HG03139 (cell line): ENCODE measurements at regions not wholly inside any gene's neighbourhood (a gene's known extent, or its start where the extent isn't known, plus 50 kb on each side); places are given as distances from the start of the nearest gene placed in this dataset.

ENCODE experiments used
- ATAC-seq: cut with Tn5 transposase; IDR thresholded peaks from one replicate; pipeline ENCODE4 v1.9.1; 2021; ENCODE audit not compliant: unreplicated experiment

DNA sequence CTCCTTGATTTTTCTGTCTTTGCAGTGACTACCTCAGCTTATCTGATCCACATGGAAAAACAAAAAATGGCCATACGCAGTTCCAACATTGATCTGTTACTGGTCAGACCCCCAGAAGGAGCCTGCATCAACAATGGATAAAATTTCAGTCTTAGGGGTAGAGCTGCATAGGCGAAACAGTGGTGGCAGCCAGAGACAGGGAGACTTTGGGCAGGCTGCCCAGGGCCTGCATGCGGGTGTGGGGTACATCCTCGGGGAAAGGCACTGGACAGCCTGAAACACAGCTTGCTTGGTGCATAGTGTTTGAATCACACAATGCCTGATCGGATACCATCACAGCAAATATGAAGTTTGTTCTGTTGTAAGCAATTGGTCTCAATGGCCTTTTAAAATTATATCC is 847.8 kb downstream of the QKI start:
- ATAC-seq, result no peak

DNA sequence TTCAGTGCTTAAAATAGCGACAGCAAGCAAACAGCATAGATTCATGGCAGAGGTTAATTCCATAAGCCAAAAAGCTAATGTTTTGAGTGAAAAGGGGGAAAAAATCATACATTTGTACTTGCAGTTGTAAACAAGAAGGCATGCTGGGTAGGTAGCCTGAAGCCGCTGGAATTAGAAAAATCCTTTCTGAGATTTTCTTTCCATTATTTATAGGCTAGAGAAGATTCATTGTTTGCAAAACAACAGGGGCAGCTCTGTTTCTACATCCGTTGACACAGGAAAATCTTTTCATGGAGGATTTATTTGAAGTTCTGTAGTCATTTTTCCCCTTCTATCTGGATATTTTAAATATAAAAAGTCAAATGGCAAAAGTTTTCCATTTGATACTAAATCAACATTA is 843.9 kb downstream of the QKI start:
- no peak for ATAC-seq

DNA sequence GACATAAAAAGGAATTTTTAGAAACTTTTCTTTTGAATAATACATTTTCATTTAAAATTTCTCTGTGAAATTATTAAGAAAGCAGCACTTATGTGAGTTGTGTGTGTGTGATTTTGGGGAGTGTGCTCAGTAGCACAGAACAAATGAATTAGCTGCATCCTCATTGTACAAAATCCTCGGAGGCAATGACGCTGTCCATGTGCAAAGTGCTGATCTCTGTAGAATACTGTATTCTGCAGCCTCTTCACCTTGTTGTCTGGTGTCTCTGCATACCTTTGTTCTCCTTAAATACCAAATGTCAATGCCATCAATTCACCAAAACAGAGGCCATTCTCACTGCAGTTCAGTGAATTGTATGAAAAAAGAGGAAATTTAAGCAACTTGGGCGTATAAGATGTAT is 838.4 kb downstream of the QKI start:
- ATAC-seq, result no peak

DNA sequence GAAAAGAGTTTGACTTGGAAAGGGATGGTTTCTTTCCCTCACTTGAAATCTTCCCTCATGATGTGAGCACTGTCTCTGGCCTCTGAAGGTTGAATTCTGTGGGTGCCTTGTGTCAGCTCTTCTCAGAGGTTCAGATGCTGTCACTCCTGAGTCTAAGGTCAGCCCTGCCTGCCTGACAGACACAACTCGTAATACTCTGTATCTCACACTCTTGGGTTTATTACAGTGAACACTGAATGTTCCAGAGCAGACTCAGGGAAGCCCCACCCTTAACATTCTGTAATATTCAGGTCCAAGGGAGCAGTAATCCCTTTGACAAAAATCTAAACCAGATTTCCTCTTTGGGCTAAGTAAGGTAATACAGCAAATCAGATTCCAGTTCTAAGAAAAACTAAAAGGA is 837.8 kb downstream of the QKI start:
- ATAC-seq, result no peak

DNA sequence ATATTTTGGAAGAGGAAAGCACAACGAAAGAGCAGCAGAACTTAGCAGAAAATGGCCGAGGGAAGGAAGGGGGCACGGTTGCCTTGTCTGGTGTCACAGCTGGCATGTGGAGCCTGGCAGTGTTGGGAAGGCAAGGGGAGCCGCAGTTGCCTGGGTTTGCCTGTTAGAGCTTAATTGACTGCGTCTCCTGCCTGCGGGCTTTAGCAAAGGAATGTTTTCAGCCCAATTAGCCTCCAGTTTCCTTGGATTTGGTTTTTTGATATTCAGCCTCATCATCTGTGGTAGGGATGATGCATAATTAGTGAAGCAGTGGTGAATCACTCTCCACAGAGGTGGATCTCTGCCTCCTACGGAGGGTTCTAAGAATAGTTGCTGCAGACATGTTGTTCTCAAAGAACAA is 832.6 kb downstream of the QKI start:
- ATAC-seq, result no peak

DNA sequence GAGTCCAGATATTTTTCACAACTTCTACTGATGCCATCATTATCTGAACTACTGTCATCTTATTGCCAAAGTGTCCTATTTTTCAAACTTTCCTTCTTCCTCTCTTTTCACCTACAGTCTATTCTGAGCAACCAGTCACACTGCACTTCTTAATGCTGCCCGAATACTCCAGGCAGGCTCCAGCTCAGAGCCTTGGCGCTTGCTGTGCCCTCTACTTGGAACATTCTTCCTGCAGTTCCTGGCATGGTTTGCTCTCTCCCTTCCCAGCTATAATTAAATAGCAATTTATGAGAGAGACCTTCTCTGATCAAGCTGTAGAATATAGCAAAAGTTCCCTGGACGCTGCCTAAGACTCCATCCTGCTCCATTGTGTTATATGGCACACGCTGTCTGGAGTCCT is 831.6 kb downstream of the QKI start:
- ATAC-seq, result no peak

DNA sequence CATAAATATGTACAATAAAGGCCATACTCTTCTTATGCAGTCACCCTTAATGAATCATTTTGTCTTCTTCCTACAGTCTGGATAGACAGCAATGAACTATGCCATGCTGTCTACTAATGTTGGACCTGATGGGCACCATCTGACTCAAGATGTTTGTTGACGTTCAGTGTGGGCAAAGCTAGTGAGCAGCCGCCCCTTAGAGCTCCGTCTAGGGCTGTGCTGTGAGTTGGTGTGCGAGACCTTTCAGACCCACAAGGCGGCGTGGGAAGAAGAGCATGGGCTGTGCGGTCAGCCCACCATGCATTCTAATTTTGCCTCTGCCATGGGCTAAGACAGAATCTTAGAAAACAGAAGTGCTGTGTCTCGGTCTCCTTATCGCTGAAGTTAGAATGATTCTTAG is 829.4 kb downstream of the QKI start:
- ATAC-seq, result no peak

DNA sequence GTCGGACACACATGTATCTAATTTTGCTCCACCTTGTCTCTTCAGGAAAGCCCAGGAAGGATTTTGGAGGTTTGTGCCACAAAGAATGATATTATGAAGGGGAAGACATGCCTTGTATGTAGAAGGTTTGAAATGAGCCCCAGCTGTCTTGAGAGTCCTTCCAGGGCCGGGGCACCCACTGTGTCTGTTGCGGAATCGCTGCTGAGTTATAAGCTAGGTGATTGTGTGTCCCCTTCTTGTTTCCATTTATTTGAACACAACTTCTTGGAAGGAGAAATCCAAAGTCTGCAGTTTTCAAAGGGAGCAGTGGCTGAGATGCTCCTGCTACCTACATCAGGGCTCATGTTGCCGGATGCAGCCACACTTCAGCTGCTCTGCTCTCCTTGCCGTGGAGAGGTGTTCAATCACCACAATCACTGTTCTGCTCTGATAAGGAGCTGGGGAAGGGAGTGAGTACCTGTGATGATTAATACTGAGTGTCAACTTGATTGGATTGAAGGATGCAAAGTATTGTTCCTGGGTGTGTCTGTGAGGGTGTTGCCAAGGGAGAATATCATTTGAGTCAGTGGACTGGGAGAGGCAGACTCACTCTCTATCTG is 828.6 kb downstream of the QKI start:
- ATAC-seq, result no peak

DNA sequence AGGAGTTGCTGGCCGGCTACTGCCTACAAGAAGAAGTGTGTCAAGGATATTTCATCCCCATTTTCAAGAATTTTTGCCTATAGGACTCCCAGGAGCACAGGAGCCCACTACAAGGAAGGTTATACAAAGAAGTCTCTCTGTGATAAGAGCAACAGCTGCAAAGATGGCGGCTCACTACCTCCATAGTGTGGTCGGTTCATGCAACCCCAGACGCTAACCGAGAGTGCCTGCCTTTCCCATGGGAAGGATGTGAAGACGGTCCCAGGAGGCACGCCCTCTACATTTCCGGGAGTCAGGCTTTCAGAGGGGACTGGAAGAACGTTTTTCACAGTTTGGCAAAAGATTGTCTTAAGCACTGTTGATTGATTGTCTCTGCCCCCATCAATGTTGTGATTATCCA is 816.3 kb downstream of the QKI start:
- ATAC-seq, result no peak

DNA sequence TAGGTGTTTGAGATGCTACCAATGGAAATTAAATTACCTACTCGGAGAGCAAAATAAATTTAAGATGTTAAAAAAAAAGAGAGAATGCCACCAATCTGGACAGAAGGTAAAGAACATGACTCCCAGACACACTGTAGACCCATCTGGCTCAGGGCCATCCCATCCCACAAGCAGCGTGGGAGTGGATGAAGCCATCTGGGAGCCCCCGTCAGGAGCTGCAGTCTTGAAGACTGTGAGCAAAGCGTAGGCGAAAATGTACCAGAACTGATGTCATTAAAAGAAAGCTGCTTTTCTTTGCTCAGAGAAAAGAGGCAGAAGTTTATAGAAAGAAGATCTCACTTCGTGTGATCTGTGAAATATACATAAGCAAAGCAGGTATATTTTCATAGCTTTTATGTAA is 815.7 kb downstream of the QKI start:
- no peak for ATAC-seq

DNA sequence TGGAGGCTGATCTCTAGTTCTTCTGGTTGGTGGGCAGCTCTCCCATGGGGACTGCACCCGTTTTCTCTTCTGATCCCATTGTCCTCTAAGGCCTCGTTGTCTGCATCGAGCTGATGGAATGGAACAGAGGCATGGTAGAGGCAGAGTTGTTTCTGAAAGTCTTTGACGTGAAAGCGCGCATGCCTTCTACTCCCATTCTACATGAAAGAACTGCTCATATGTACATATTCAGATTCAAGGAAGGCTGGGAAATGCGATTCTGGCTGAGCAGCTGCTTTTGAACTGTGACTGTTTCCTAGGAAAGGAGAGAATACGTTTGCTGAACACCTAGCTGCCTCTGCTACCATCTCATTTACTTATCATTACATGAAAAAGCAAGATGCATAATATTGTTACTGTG is 815.2 kb downstream of the QKI start:
- no peak for ATAC-seq

DNA sequence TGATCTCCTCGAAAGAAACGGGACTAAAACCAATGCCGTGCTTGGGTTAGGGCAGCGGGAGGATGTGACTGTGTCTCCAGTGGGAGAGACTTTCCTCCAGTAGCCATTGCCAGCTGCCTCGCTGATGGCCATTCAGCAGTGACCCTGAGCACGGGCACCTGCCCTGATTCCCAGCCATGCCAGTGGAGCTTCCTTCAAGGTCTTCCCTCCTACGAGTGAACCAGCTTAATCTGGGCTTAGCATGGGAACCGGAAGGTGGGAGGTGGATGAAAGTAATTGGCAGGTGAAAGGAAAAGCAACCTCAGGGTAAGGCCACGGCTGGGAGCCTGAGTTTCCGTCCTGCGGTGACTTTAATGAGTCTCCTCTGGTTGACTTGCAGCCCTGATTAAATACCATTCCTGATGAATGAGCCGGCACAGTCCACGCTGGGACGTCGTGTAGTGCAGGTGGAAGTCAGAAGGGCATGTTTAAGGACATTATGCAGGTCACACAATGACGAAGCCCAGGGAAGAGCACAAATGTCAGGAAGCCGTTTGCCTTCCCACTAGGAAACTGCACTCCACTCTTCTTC is 813.5 kb downstream of the QKI start:
- no peak for ATAC-seq

DNA sequence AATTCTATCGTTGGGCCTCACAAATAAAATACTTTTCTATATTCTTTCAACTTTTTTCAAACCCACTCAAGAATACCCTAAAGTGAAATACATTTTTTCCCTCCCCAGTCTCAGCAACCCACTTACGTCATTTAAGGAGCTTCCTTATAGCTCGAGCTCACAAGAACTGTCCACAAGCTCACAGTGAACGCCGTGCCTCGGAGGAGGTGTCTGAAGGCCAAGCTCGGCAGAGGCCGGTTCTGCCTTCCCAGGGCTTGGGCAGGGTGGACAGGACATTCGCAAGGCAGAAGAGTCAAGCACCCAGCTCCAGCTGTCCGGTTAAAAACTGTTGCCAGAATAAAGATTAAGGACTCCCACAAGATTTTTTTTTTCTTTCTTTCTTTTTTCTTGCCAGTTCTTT is 802.3 kb downstream of the QKI start:
- no peak for ATAC-seq

DNA sequence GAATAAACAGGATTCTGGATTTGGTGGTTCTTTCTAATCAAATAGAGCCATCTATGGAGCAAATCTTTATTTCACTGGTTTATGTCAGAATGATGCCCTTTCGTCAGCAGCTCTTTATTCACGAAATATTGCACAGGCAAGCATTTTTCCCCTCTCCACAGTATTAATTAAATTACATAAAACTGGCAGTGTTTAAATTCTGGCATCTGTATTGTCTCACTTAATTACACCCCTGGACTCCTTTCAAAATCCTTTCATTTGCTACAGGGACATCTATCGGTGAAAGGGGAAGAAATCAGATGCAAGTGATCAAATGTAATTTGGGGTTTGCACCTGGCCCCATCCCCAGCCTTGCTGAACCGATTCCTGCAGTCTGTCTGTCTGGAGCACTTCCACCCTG is 801.9 kb downstream of the QKI start:
- no peak for ATAC-seq

DNA sequence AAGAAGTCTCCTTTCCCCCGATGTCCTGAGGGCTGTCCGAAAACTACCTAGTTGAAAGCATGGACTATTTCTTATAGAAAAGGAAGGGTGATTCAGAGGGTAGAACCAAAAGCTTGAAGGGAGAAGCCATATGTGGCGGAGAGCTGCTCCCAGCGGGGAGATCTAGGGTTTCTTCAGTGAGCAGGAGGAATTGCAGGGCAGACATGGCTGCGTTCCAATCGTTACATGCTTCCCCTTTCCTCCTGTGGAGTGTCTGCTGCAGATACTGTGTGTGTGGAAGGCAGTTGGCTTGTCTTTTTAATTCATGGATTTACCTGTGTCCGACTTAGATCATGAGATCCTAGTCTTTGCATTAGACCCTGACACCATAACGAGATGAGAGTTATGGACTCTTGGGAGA is 799.5 kb downstream of the QKI start:
- no peak for ATAC-seq

DNA sequence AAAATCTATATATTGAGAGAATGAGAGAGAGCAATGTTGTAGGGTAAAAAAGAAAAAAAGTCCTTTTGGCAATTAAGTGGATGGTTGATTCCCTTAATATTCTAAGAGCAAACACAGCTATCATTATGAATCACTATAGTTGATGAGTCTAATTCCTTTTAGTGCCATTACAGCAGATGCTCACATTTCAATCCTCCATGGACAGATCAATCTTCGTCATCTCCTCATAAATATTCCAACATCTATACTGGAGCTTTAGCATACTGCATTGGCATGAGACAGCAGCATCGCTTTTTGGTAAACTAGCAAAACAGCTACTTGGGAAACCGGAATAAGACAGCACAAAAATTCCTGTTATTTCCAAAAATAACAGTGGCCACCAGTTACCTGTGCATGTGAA is 796.7 kb downstream of the QKI start:
- ATAC-seq, result no peak

DNA sequence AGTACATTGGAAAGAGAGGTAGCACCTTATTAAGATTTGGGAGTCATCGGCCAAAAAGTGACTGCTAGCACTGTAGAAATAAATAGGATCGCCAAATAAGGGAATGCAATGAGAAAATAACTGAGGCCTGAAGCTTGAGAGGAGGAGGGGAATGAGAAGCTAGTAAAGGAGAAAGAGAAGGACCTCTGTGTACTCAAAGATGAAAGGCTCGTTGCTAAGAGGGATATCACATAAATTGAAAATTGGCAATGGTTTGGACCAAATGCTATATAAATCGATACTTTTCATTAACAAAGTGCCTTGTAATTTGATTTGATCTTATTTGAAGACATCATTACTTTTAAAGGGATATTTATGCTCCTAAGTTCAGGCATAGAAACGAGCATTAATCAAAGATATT is 796.3 kb downstream of the QKI start:
- ATAC-seq, result no peak

DNA sequence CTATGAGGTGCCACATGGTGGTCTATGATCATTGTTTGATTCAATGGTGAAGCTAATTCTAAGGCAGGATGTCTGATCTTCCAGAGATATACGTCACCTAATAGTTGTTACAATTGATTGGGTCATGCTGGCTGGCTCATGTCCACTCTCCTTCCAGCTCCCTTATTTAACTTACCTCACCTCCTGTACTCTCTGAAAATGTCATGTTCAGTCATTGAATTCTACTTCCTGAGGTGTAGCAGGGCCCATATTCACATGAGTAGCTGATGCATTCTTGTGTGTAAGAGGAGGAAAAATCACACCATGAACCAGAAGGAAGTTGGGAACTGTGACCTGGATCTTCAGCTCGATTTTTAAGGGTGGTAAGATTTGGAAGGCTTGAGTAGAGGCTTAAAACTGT is 795.8 kb downstream of the QKI start:
- no peak for ATAC-seq

DNA sequence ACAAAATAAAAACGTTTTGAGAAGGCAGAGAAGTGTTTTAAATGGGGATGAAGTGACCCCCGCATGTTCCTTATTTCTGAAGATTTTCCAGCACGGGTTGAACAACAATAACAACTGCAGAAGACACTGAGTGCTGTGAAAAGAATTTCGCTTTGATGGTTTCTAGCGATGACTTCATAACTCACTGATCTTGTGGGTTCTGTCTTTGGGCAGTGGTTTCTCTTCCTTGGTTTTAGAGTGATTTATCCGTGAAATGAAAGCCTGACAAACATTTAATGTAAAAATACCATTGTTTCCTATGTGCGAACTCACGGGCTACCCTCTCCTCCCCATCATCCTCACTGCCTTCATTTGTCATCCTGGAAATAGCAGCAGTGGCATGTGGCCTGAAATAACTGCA is 793.9 kb downstream of the QKI start:
- no peak for ATAC-seq

DNA sequence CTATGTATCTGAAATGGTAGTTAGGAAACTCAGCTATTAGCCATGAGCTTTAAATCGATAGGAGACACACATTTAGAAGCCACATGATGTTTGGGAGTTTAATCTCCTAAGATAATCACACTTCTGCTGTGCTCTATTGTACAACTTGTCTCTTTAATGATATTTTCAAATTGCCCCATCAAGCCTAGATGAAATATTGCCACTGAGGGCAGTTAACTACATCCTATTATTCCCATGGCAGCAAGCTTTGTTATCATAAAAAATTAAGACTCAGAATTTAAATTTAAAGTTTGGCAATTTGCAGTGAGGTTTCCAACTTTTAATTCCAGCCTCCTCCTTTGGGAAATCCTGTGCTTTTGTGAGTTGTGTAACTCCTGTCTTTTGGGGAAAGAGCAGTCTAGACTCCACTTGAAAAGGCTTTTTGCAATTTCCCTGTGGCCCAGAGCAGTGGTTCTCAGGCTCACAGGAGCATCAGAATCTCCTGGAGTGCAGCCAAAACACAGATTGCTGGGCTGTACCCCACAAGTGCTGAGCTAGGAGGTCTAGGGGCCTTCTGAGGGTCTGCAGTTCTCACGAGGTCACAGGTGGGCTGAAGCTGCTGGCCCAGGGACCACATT is 792.4 kb downstream of the QKI start:
- no peak for ATAC-seq

DNA sequence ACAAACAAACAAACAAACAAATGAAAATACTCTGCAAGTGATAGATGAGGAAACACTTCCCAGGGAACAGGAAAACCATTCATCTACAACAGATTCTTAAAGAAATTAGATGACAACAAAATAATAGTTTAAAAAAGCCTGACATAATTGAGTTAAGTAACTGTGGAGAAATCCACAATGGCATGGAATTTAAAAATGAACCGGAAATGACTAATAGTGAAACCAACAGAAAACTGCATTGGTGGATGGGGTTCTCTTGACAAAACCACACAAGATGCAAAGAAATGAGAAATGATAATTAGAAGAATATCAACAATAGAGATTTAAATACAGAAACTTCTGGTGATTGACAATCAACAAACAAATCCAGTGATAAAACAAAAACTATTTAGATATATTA is 785.6 kb downstream of the QKI start:
- no peak for ATAC-seq

DNA sequence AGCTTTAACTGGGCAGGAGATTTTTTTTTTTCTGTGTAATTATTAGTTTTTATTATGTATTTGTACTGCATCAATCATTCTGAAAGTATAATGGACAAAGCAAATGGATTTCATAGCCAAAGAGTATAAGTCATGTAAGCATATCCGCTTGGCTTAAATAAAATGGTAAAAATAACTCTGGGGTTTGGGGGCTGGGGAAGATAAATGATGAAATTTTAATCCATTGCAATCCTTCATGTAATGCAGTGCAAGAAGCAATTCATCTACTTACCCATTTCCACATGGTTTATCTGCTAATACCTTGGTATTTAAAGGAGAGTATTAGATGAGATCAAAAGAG is 781.4 kb downstream of the QKI start:
- ATAC-seq, result no peak

DNA sequence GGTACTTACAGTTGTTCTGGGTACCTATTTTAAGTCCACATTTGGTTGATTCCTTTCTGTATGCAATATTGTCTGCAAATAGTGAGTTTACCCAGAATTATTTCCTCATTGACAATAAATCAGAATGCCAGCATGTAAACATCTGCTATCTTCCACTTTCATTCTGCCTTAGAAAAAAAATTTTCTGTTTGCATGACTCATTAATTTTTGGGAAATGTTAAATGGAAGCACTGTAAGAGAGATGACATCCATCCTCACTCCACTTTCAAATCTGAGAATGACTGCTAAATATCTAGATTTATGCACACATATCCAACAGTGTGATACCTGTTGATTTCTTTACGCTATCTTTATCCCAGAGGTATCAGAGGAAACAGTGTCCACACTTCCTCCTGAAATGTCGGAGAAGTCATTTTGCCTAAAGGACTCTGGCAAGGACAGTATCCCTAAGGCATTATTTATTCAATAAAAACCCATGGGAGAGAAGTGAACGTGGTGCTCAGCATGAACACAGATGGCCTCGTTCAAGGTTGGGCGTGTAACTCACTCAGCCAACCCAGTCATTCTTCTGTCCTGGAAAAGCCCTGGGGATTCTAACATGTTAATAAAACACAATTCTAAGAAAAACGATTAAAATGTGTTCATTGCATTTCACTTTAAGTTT is 780.9 kb downstream of the QKI start:
- ATAC-seq, result no peak
